Left lung (tissue), 4 donors: ENCODE measurements at regions not wholly inside any gene's neighbourhood (a gene's known extent, or its start where the extent isn't known, plus 50 kb on each side); places are given as distances from the start of the nearest gene placed in this dataset.

ENCODE experiments used
- ATAC-seq: fragments of 200-7000 bp; cut with Tn5 transposase; one replicate; pipeline ENCODE4 v1.9.1; 2020; ENCODE audit warnings: moderate library complexity
- DNase-seq, 4 donors: peaks; one replicate each; pipeline ENCODE4 v3.0.0-alpha.2; 2013 to 2020
- H3K27ac ChIP-seq, 2 donors: fragments of 200-600 bp; sonication (generic) in 1 of 2; one replicate each; pipeline versions ENCODE4 v1.5.0 to v1.8.0; 2020 to 2021
- H3K27me3 ChIP-seq, 2 donors: fragments of 200-600 bp; sonication (generic) in 1 of 2; one replicate each; pipeline versions ENCODE4 v1.5.0 to v1.8.0; 2020 to 2021
- H3K36me3 ChIP-seq, 2 donors: fragments of 200-600 bp; sonication (generic) in 1 of 2; one replicate each; pipeline versions ENCODE4 v1.5.0 to v1.8.0; 2020 to 2021
- H3K4me1 ChIP-seq, 2 donors: fragments of 200-600 bp; one replicate each; pipeline ENCODE4 v1.8.0; 2021
- H3K4me3 ChIP-seq, 2 donors: fragments of 200-600 bp; sonication (generic) in 1 of 2; one replicate each; pipeline versions ENCODE4 v1.5.0 to v1.8.0; 2020 to 2021; ENCODE audit warnings: mild to moderate bottlenecking in 1 of 2
- H3K9me3 ChIP-seq, 2 donors: fragments of 200-600 bp; sonication (generic) in 1 of 2; one replicate each; pipeline versions ENCODE4 v1.5.0 to v1.8.0; 2020 to 2021
- CTCF ChIP-seq, 2 donors: fragments of 200-600 bp; sonication (generic) in 1 of 2; IDR thresholded peaks; one replicate each; pipeline versions ENCODE4 v1.5.0 to v1.8.0; 2021; ENCODE audit warnings: antibody characterized with exemption in 2 of 2
- intact Hi-C, 2 donors: fragments of 100-400 bp; cut with DNase I; formaldehyde crosslinking; loops; one replicate each; pipeline versions ENCODE4 v1.11.2 to v1.14.2; 2022
- donor health status: DM: no; HTN: yes; CAD: no.
- donor health status: DM: no; HTN: no; CAD: no.

- Histone ChIP-seq H3K27me3 (no peaks in the 10 kb centered on the region), H3K4me3 (no peak overlapping the region), H3K27ac (no peak overlapping the region), H3K9me3 (no peaks in the 10 kb centered on the region), H3K36me3 (no peaks in the 10 kb centered on the region), H3K4me1 (no peaks in the 10 kb centered on the region)
- TF ChIP-seq CTCF (IDR thresholded peaks at IDR 0.05), result no peak
- DNase-seq (no peak), ATAC-seq (no peak)
- intact Hi-C loops, result no loop called here
Measured at GRCh38 chr2:65658881-65659280, 226.5 kb upstream of the SPRED2 start.

- intact Hi-C loops, result no loop called here
- no peak for ATAC-seq
- no peaks in the 10 kb centered on the region for H3K4me1 ChIP-seq
- no peaks in the 10 kb centered on the region for H3K36me3 ChIP-seq
- no peaks in the 10 kb centered on the region for H3K9me3 ChIP-seq
- no peak for TF ChIP-seq CTCF (IDR thresholded peaks at IDR 0.05)
- no peak overlapping the region for H3K27ac ChIP-seq
- DNase-seq, result no peak
- H3K27me3 ChIP-seq, result no peaks in the 10 kb centered on the region
- no peak overlapping the region for H3K4me3 ChIP-seq
Measured at GRCh38 chr2:65658266-65658665, 225.9 kb upstream of the SPRED2 start.

- DNase-seq, result no peak
- no peak for TF ChIP-seq CTCF (IDR thresholded peaks at IDR 0.05)
- no peaks in the 10 kb centered on the region for H3K27me3 ChIP-seq
- no peak for ATAC-seq
- H3K36me3 ChIP-seq, result no peaks in the 10 kb centered on the region
- no peaks in the 10 kb centered on the region for H3K4me1 ChIP-seq
- H3K27ac ChIP-seq, result no peak overlapping the region
- no peak overlapping the region for H3K4me3 ChIP-seq
- intact Hi-C loops, result no loop called here
- no peaks in the 10 kb centered on the region for H3K9me3 ChIP-seq
Measured at GRCh38 chr2:65656160-65656718, 223.8 kb upstream of the SPRED2 start.

- Histone ChIP-seq H3K27ac (no peak overlapping the region), H3K36me3 (no peaks in the 10 kb centered on the region), H3K4me1 (no peaks in the 10 kb centered on the region), H3K4me3 (no peak overlapping the region), H3K27me3 (no peaks in the 10 kb centered on the region), H3K9me3 (no peaks in the 10 kb centered on the region)
- TF ChIP-seq CTCF (IDR thresholded peaks at IDR 0.05), result no peak
- no peak for ATAC-seq
- intact Hi-C loops, result no loop called here
- DNase-seq, result no peak
Measured at GRCh38 chr2:65655000-65655399, 222.6 kb upstream of the SPRED2 start.

GRCh38 chr2:65654496-65654895 is 222.1 kb upstream of the SPRED2 start:
- intact Hi-C loops, result no loop called here
- Histone ChIP-seq H3K4me3 (no peak overlapping the region), H3K27me3 (no peaks in the 10 kb centered on the region), H3K9me3 (no peaks in the 10 kb centered on the region), H3K27ac (no peak overlapping the region), H3K4me1 (no peaks in the 10 kb centered on the region), H3K36me3 (no peaks in the 10 kb centered on the region)
- DNase-seq (no peak), ATAC-seq (no peak)
- no peak for TF ChIP-seq CTCF (IDR thresholded peaks at IDR 0.05)
